ENCODE measurements at regions not wholly inside any gene's neighbourhood (a gene's known extent, or its start where the extent isn't known, plus 50 kb on each side); places are given as distances from the start of the nearest gene placed in this dataset.

GRCh38 chr6:153442096-153442495, 311.0 kb upstream of the RGS17 start:
- Histone ChIP-seq H3K27me3 (replicated peaks in 1 of 4; ENCODE audit: control extremely low read depth in 1 of 4, control insufficient read depth in 3 of 4, insufficient read depth in 4 of 4, low read length in 3 of 4) (no peaks in the 10 kb centered on the region), H3K36me3 (replicated peaks in 1 of 2; ENCODE audit: control extremely low read depth in 1 of 2, control insufficient read depth in 1 of 2, extremely low read depth in 1 of 2, insufficient read depth in 2 of 2, low read length in 1 of 2) (no peaks in the 10 kb centered on the region), H3K9ac (ENCODE audit: low read length) (no peak overlapping the region), H2AFZ (ENCODE audit: insufficient read depth, low read depth, low read length, poor library complexity, severe bottlenecking) (no peak overlapping the region), H3K79me2 (ENCODE audit: control insufficient read depth, insufficient read depth, low read length) (no peaks in the 10 kb centered on the region), H3K4me3 (ENCODE audit: control extremely low read depth in 1 of 5, extremely low read depth in 1 of 5, insufficient read depth in 1 of 5, low read depth in 2 of 5, low read length in 4 of 5) (no peak overlapping the region), H3K4me2 (replicated peaks; ENCODE audit: low read depth, low read length, poor library complexity, severe bottlenecking) (no peak overlapping the region), H4K20me1 (ENCODE audit: control insufficient read depth, insufficient read depth, low read length, poor library complexity, severe bottlenecking) (no peaks in the 10 kb centered on the region), H3K9me3 (ENCODE audit: control extremely low read depth in 1 of 3, control insufficient read depth in 2 of 3, insufficient read depth in 1 of 3, low read length in 2 of 3) (no peaks in the 10 kb centered on the region), H3K4me1 (ENCODE audit: control insufficient read depth in 2 of 2, insufficient read depth in 2 of 2, low read length in 2 of 2) (no peaks in the 10 kb centered on the region), H3K27ac (ENCODE audit: low read length in 2 of 2) (no peak overlapping the region)
- Mint-ChIP-seq H3K27ac (no peak overlapping the region), H3K27me3 (no peaks in the 10 kb centered on the region), H3K4me1 (no peaks in the 10 kb centered on the region), H3K4me3 (no peak overlapping the region), H3K9me3 (ENCODE audit: insufficient read depth) (peaks cover 3% of the 10 kb centered on the region)
- ATAC-seq (ENCODE audit: low read depth) (no peak), DNase-seq (no peak)
- intact Hi-C loops (cut with micrococcal nuclease), result no loop called here
- ChIA-PET POLR2A (no interaction called here), CTCF (no interaction called here)
- TF ChIP-seq CTCF (IDR thresholded peaks at IDR 0.05), result no peak
- TF ChIP-seq EZH2 (IDR thresholded peaks at IDR 0.05; ENCODE audit: borderline replicate concordance, insufficient read depth, low read depth, low read length, poor library complexity, severe bottlenecking), result no peak
- WGBS (ENCODE audit: insufficient coverage), result 43% methylated on average over 1 of the region's 2 CpGs

- no peaks in the 10 kb centered on the region for H4K20me1 ChIP-seq (ENCODE audit: control insufficient read depth, insufficient read depth, low read length, poor library complexity, severe bottlenecking)
- no peaks in the 10 kb centered on the region for H3K9me3 Mint-ChIP-seq (ENCODE audit: insufficient read depth)
- H3K4me1 Mint-ChIP-seq, result no peaks in the 10 kb centered on the region
- no peaks in the 10 kb centered on the region for H3K27me3 Mint-ChIP-seq
- H3K79me2 ChIP-seq (ENCODE audit: control insufficient read depth, insufficient read depth, low read length), result no peaks in the 10 kb centered on the region
- no peaks in the 10 kb centered on the region for H3K27me3 ChIP-seq (replicated peaks in 1 of 4; ENCODE audit: control extremely low read depth in 1 of 4, control insufficient read depth in 3 of 4, insufficient read depth in 4 of 4, low read length in 3 of 4)
- H3K36me3 ChIP-seq (replicated peaks in 1 of 2; ENCODE audit: control extremely low read depth in 1 of 2, control insufficient read depth in 1 of 2, extremely low read depth in 1 of 2, insufficient read depth in 2 of 2, low read length in 1 of 2), result no peaks in the 10 kb centered on the region
- H3K9ac ChIP-seq (ENCODE audit: low read length), result no peak overlapping the region
- WGBS (ENCODE audit: insufficient coverage), result 10% methylated on average over 1 of the region's 3 CpGs
- H3K27ac Mint-ChIP-seq, result no peak overlapping the region
- intact Hi-C loops (cut with micrococcal nuclease), result no loop called here
- DNase-seq, result no peak
- no peak overlapping the region for H3K27ac ChIP-seq (ENCODE audit: low read length in 2 of 2)
- TF ChIP-seq CTCF (IDR thresholded peaks at IDR 0.05), result no peak
- TF ChIP-seq EZH2 (IDR thresholded peaks at IDR 0.05; ENCODE audit: borderline replicate concordance, insufficient read depth, low read depth, low read length, poor library complexity, severe bottlenecking), result no peak
- no peak overlapping the region for H2AFZ ChIP-seq (ENCODE audit: insufficient read depth, low read depth, low read length, poor library complexity, severe bottlenecking)
- ChIA-PET CTCF (no interaction called here), POLR2A (no interaction called here)
- H3K4me2 ChIP-seq (replicated peaks; ENCODE audit: low read depth, low read length, poor library complexity, severe bottlenecking), result no peak overlapping the region
- H3K4me3 ChIP-seq (ENCODE audit: control extremely low read depth in 1 of 5, extremely low read depth in 1 of 5, insufficient read depth in 1 of 5, low read depth in 2 of 5, low read length in 4 of 5), result no peak overlapping the region
- ATAC-seq (ENCODE audit: low read depth), result no peak
- H3K4me3 Mint-ChIP-seq, result no peak overlapping the region
- no peaks in the 10 kb centered on the region for H3K4me1 ChIP-seq (ENCODE audit: control insufficient read depth in 2 of 2, insufficient read depth in 2 of 2, low read length in 2 of 2)
- H3K9me3 ChIP-seq (ENCODE audit: control extremely low read depth in 1 of 3, control insufficient read depth in 2 of 3, insufficient read depth in 1 of 3, low read length in 2 of 3), result peaks cover 0 to 3% (median 0%) of the 10 kb centered on the region in 3 donors
These were observed 306.1 kb upstream of the RGS17 start for GRCh38 chr6:153437193-153437592.
